SKM-1 (cell line): ENCODE measurements at regions not wholly inside any gene's neighbourhood (a gene's known extent, or its start where the extent isn't known, plus 50 kb on each side); places are given as distances from the start of the nearest gene placed in this dataset.

ENCODE experiments used
- DNase-seq: peaks from one replicate; lab custom pipeline; 2025; ENCODE audit not compliant: unreplicated experiment; lab: John Stamatoyannopoulos, UW

DNA sequence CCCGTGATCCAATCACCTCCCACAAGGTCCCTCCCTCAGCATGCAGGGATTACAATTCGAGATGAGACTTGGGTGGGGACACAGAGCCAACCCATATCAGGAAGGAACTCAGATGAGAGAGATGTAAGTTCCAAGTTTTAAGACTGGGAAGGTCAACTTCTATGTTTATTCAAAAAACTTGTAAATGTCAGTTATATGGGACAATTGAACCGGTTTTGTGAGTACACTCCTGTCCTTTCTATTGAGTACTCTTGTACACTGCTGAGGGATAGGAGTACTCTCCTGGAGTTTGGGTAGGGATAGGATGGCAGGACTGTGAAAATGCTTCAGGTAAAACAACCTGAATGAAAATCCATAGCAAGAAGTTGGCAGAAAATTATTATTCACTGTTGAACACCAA, 239.1 kb downstream of the ZNF674 start:
- DNase-seq, result no peak

DNA sequence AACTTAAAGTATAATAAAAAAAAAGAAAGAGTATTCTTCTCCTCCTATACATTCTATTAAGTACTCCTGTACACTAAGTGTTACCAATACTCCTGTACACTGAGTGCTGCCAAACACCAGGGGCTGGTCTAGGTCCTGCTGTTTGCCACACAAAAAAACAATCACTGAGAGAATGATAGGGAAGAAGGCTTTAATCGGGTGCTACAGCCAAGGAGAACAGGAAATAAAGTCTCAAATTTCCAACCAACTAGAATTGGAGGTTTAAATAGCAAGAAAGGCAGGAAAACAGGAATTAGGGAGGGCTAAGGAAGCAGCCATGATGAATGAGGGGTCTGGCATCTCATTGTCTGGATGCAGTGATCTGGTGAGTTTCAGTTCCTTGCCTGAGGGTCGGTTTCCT, 239.8 kb downstream of the ZNF674 start:
- no peak for DNase-seq

DNA sequence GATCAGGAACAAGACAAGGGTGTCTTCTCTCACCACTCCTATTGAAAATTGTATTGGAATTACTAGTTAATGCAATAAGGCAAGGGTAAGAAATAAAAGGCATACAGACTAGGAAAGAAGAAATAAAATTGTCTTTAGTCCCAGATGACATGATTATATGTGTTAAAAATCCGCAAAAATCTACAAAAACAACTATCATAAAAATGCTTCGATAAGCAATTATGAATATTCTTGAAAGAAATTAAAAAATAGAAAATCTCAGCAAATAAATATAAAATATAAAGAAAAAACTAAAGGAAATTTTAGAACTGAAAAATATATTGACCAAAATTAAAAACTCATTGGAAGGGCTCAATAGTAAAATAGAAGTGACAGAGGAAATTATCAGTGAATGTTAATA, 243.3 kb downstream of the ZNF674 start:
- DNase-seq, result no peak

DNA sequence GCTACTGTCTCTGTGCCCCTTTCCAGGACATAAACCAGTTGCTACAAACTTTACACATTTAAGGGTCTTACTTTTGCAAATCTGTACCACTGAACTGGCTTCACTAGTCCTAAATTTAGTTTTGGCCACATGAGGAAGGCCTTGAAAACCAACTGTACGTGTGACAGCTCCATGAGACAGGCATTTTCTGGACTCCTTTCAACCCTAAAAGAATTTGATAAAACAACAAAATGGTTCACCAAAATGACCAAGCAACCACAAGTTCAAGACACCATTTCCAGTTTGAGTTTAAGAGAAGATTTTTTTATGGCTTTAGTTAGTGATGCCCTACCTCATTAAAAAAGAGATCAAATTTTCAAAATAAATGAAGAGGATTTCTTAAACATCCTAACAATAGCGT, 246.4 kb downstream of the ZNF674 start:
- no peak for DNase-seq

DNA sequence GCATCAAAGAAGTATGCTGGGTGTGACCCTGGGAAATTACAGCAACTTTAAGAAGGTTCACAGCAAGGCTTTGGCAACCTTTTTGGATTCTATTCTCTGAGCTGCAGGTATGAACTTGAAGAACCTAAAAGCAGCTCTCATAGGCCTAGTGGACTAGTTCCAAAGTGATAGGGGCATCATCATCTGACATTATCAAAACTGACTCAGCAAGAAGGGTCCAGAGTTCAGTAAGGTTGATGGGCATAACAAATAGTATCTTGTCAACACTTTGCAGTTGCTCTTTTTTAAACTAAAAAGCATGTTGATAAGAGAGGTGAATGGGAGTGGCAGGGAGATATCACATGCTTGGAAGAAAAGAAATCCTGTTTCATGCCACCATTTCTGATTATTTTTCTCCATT, 249.3 kb downstream of the ZNF674 start:
- no peak for DNase-seq

DNA sequence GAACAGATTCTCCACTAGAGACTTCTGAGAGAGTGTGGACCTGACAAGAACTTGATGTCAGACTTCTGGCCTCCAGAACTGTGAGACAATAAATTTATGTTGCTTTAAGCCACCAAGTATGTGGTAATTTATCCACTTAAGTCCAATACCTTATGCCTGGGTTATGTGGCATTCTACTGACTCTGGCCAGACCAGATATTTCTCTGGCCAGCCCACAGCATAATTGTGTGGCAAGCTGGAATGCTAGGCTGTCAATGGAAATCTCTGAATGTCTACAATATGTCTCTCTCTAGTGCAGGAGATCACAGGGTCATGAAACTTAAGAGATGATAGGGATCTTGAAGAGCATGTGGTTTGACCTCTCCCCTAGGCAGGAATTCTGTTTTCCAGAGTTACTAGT, 251.0 kb downstream of the ZNF674 start:
- DNase-seq, result no peak

DNA sequence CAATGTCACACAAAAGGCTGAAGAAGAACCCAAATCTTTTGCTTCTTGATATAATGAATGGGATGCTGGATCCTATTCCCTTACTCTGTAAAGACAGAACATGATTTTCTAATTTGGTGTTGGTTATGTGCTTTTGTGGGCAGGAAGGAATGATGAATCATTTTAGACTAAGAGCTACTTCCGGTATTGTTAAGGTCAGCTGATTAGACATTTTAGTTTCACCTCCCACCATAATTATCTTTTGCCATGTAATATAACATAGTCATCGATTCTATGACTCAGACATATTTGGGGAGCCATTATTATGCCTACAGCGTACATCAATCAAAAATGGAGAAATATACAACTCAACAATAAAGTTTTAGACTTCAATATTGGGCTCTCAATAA, 265.3 kb downstream of the ZNF674 start:
- DNase-seq, result no peak

DNA sequence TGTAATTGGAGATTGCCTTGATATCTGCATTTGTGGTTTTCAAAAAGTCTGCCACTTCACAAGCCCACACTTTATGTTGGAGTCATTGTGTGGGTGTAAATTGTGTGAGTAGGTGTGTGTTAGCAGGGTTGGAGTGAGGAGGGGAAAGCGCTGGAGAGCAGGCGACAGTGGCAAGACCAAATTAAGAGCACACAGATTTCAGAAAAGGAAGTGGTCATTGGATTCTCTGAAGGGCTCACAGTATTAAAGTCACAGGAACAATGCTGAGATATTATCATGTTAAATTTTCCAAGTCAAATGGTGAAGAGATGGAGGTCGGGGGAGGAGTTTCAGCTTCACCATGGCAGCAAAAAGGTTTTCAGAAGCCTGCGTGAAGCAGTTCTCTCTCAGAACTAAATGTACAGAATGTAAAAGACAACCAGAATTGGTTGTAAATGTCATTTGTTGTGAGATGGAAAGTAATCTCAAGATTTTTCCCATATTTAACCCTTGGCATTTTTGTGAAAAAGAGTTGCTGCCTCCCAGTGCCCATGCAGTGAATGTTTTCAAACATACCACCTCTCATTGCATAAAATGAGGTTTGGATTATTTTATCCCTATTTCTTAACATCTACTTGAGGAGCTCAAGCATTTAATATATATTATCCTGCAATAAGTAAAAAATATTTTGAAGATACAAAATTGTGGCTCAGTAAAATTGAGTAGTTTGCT, 265.9 kb downstream of the ZNF674 start:
- no peak for DNase-seq

DNA sequence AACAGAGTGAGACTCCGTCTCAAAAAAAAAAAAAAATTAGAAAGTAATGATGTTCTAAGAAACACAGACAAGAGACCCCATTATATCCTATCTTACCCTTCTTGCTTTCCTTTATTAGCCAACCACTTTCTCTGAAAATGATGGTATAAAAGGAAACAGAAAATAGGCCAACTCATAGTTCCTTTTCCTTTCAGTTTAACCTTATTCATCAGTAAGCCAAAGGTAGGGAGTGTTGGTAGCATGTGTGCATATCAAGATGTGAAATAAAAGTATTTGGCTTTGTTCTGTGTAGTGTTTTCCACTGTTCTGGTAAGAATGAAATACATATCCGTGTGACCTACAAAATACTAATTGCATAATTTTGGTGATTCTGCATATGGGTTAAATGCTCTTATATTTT, 266.6 kb downstream of the ZNF674 start:
- DNase-seq, result no peak

DNA sequence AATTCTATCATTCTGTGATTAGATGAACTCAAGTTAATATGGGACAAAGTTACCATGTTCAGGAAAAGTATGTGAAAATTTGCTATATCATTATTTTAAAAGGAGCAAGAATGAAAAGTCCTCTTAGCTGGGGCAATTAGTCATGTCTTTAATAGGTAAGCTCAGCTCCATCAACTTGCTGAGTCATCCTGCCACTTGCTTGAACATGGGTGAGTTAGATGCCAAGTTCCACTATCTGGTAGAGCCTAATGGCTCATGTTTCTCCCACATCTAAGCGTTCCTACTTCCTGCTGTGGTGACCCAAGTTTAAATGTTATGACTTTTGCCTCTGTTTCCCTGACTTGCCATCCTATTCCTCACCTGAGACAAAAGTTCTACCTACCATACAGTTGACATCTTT, 276.8 kb downstream of the ZNF674 start:
- DNase-seq, result no peak

DNA sequence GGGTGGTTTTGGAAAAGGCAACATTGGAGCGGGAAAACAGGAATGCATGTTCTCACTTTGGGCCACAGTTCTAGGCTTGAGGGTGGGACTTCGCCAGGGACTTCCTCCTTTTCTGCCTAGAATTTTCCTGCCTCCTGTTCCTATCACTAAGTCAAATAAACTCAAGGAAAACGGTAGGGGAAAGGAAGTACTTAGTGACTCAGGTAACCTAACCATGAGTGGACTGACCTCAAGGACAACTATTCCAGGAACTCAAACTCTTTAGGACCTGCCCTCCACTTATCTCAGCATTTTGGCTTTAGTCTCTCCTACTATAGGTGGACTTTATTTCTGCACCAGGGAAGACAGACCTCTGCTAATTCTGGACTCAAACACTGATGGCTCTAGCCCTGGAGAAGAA, 281.7 kb downstream of the ZNF674 start:
- no peak for DNase-seq

DNA sequence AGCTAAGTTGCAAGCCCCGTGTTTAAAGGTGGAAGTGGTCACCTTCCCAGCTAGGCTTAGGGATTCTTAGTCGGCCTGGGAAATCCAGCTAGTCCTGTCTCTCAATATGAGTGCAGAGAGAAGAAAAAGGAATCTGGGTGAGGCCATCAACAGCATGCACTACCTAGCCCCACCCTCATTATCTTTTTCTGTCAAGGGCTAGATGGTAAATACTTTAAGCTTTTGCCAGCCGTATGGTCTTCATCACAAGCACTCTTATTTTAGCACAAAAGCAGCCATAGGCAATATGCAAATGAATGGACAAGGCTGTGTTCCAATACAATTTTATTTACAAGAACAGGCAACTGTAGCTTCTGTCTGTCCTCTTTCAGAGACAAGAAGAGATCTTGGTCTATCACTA, 282.9 kb downstream of the ZNF674 start:
- no peak for DNase-seq

DNA sequence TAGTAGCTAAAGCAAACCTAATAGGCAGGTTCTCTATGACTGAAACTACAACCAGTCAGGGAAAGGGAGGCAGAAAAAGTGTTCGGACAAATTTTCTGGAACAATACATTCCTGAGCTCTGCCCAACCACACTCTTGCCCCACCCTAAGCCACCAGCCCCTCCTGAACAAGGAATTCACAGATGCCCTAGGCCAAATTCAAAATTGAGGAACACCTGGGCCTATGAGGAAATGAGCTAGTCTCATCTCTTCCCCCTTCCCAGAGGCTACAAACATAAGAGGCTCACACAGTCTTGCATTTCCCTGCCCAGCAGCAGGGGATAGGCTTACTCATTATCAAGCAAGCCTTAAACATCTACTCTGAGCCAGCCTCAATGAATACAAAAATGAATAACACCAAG, 284.7 kb downstream of the ZNF674 start:
- DNase-seq, result no peak

DNA sequence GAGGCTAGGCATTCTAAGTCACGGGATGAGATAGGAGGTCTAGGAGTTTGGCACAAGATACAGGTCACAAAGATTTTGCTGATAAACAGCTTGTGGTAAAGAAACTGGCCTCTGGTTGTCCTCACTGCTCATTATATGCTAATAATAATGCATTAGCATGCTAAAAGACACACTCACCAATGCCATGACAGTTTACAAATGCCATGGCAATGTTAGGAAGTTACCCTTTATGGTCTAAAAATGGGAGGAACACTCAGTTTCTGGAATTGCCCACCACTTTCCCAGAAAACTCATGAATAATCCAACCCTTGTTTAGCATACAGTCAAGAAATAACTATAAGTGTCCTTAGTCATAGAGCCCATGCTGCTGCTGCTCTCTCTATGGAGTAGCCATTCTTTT, 286.9 kb downstream of the ZNF674 start:
- no peak for DNase-seq

DNA sequence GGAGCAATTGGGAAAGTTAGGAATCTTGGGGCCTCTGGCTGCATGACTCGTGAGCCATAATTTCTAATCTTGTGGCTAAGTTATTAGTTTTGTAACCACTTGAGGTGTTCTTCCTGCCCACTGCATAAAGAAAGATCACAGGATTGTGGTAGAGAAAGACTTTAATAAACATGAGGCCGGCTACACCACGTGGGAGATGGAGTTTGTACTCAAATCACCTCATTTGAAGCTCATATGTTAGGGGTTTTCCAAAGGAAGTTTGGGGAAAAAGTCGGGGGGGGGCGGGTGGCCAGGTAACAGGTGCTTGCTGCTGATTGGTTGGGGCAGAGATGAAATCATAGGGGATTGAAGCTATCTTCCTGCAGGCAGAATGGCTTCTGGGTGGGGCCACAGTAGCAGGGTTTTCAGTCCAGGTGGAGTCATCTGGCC, 287.8 kb downstream of the ZNF674 start:
- no peak for DNase-seq

DNA sequence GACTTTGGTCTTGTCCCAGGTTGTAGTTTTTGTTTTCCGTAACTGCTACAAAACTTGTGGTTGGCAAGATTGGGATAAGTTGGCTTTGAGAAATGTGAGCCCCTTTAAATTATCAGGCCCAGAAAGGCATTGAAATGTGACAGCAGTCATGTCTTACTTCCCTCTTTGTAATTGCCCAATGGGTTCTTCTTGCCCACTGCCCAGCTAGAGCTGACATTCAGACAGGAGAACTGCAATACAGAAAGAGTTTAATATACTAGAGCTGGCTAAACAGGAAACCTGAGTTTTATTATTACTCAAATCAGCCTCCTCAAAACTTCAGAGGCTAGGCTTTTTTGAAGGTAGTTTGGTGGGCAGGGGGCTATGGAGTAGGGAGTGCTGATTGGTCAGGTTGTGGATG, 288.3 kb downstream of the ZNF674 start:
- DNase-seq, result no peak

DNA sequence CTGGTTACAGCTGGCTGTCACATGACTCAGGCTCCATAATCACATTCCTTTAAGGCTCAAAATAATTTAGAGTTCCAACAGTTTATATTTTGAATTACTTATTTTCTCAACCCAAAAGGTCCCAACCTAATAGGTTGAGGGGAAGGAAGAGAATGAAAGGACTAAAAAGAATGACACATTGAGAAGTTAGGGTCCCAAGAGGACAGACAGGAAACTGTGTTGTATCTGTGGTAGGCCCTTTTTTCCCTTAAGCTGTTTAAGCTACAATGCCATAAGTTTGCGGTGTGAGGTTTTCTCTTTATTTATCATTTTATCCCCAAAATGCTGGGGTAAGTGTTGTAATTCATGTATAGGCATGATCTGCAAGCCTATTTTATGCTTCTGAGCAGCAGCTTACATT, 290.2 kb downstream of the ZNF674 start:
- no peak for DNase-seq

DNA sequence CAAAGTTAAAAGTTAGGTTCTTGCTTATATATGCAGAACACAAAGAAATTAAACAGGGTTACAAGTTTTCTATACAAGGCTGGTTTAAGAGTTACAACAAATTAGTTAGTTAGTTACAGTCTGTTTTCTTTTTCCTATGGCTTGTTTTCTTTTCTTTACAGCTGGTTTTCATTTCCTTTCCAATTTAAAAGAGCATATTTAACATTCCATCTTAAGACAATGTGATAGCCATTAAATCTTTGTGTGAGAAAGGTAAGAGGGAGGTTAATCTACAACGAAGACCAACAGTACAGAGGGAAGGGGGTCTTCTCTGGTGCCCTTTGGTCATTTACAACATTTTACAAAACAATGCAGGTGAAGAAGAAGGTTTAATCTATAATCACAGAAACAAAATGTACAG, 290.6 kb downstream of the ZNF674 start:
- DNase-seq, result no peak

DNA sequence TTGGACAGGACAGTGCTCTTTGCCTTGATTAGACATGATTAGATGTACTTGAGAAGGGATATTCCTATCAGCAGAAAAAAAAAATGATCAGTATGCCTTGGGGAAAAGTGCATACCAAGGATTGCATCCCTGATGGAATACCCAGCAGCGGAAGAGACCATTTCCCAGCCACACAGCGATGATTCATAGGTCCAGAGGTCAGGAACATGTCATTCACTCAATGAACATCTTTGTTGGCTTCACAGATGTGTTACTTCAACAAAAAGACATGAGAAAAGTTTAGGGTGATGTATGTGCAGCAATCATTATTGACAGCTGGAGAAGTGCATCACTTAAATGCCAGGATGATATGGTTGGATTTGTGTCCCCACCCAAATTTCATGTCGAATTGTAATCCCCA, 293.5 kb downstream of the ZNF674 start:
- DNase-seq, result no peak

DNA sequence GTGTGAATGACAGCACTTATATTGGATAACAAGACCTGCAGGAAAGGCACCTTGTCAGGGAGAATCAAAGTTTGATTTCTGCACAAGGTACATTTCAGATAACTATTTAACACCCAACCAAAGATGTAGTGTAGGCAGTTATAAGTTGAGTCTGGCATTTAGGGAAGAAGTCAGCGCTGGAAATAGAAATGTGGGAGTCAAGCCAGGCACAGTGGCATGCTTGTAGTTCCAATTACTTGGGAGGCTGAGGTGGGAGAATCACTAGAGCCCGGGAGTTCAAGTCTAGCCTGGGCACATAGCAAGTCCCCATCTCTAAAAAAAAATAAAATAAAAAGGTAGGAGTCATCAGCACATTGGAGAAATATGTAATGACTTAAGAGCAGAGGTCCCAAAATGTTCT, 295.1 kb downstream of the ZNF674 start:
- DNase-seq, result no peak

DNA sequence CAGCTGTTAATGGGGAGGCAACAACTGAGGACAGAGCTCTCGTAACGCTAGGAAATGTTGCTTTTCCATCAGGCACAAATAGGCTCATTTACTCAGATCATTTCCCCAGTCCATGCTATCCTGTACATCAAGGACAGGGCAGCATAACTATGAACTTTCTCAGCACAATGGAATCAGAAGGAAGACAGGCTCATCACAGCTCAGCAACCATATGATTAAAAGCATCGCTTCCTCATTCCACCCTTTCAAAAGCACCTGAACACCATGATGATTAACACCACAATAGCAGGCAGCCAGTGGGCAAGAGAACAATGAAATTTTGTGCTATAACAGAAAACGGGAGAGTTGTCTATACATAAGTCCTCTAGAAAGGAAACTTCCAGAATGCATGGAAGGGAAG, 297.8 kb downstream of the ZNF674 start:
- no peak for DNase-seq

DNA sequence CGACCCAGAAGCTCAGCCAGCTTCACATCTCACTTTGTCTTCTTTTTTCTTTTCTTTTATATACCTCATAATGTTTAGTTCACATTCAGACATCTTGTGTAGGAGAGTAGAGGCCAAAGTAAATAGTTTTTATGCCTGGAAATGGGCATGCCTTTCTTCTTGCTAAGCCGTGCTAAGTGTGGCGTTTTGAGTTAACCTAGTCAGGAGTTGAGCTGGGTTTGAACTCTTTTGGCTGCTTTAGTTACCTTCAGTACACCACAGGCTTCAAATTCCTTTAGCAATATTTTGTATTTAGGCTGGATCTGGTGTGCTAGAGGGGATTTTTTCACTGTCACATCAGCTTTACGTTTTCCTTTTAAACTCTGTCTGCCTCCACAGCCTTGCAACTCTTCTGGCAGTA, 300.8 kb downstream of the ZNF674 start:
- DNase-seq, result no peak

DNA sequence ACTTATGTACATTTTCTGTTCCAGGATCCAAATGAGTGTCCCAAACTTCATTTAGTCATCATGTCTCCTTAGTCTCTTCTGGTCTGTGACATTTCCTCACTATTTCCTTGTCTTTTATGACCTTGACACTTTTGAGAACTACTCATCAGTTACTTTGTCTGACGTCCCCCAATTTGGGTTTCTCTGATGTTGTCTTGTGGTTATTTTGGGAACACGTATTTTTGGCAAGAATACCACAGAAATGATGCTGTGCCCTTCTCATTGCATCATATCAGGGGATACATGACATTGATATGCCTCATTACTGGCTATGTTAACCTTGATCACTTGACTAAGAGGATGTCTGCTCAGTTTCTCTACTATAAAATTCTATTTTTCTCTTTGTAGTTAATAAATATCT, 308.8 kb downstream of the ZNF674 start:
- no peak for DNase-seq

DNA sequence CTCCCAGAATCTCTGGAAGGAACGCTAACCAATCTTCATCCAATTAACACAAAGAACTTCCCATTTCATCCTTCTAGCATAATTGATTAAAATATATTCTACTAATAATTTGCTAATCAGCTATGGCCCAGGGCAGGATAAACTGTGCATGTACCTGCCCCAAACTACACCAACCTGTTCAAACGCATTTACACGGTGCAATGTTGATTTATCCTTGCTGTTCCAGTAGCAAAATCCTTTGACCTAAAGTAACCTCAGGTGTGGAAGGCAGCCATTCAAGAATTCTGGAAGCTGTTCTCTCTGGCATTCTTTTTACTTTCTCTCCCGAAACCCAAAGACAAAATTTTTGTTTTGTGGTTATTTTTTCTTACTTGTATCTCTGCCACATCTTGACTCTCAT, 309.4 kb downstream of the ZNF674 start:
- DNase-seq, result no peak
